Esophagus muscularis mucosa (tissue), 4 donors: ENCODE measurements at regions not wholly inside any gene's neighbourhood (a gene's known extent, or its start where the extent isn't known, plus 50 kb on each side); places are given as distances from the start of the nearest gene placed in this dataset.

ENCODE experiments used
- DNase-seq: peaks from one replicate; pipeline ENCODE4 v3.0.0-alpha.2; 2017; ENCODE audit errors: extremely low spot score
- H3K27ac ChIP-seq, 4 donors: fragments of 200-600 bp; sonication (generic); replicated peaks in 1 of 4; 1 replicate in 3 of 4; 2 replicates in 1 of 4; pipeline ENCODE4 v1.5.1; 2016 to 2019; ENCODE audit warnings: mild to moderate bottlenecking in 1 of 4
- H3K27me3 ChIP-seq, 4 donors: fragments of 200-600 bp; sonication (generic); one replicate each; pipeline versions ENCODE4 v1.5.1 to v1.6.0; 2016 to 2019
- H3K36me3 ChIP-seq, 4 donors: fragments of 200-600 bp; sonication (generic); one replicate each; pipeline ENCODE4 v1.5.1; 2016 to 2019
- H3K4me1 ChIP-seq, 4 donors: fragments of 200-600 bp; sonication (generic); one replicate each; pipeline ENCODE4 v1.5.1; 2016 to 2019
- H3K4me3 ChIP-seq, 4 donors: fragments of 200-600 bp; sonication (generic); 1 replicate in 2 of 4; 2 replicates in 2 of 4; pipeline ENCODE4 v1.5.1; 2016 to 2019; ENCODE audit warnings: mild to moderate bottlenecking in 4 of 4, moderate library complexity in 1 of 4
- H3K9me3 ChIP-seq, 4 donors: fragments of 200-600 bp; sonication (generic); 1 replicate in 3 of 4; 2 replicates in 1 of 4; pipeline ENCODE4 v1.5.1; 2016 to 2019
- EP300 ChIP-seq: sonication (generic); formaldehyde crosslinking; IDR thresholded peaks from one replicate; pipeline ENCODE4 v1.6.1; 2017; ENCODE audit warnings: antibody characterized with exemption
- POLR2A ChIP-seq: fragments of 450-650 bp; IDR thresholded peaks from one replicate; pipeline ENCODE4 v1.6.1; 2017; ENCODE audit warnings: antibody characterized with exemption, moderate library complexity, mild to moderate bottlenecking, low read depth
- POLR2AphosphoS5 ChIP-seq, 2 donors: sonication (generic); formaldehyde crosslinking; IDR thresholded peaks; one replicate each; pipeline ENCODE4 v1.6.1; 2017; ENCODE audit warnings: antibody characterized with exemption in 2 of 2
- WGBS: methylation state at CpG from one replicate; pipeline ENCODE4 v1.1.5; 2018; 5-methylcytosine and 5-hydroxymethylcytosine counted together
- intact Hi-C: fragments of 100-400 bp; cut with DNase I; formaldehyde crosslinking; loops from one replicate; pipeline ENCODE4 v1.15.1; 2023
- TF ChIP-seq, protein P1 (sequence below), 3 experiments: fragments of 200-600 bp in 2 of 3; fragments of 450-650 bp in 1 of 3; sonication (generic) in 2 of 3; IDR thresholded peaks; one replicate each; pipeline ENCODE4 v1.5.1; 2017 to 2019; ENCODE audit warnings: antibody characterized with exemption in 3 of 3, mild to moderate bottlenecking in 2 of 3, moderate library complexity in 1 of 3

GRCh38 chr2:65514555-65515195, 82.3 kb upstream of the SPRED2 start:
- Histone ChIP-seq H3K4me1 (no peaks in the 10 kb centered on the region), H3K27me3 (no peaks in the 10 kb centered on the region), H3K4me3 (no peak overlapping the region), H3K27ac (no peak overlapping the region), H3K36me3 (no peaks in the 10 kb centered on the region), H3K9me3 (no peaks in the 10 kb centered on the region)
- DNase-seq, result no peak
- no peak for TF ChIP-seq POLR2A
- TF ChIP-seq EP300, result no peak
- TF ChIP-seq, protein P1, sequence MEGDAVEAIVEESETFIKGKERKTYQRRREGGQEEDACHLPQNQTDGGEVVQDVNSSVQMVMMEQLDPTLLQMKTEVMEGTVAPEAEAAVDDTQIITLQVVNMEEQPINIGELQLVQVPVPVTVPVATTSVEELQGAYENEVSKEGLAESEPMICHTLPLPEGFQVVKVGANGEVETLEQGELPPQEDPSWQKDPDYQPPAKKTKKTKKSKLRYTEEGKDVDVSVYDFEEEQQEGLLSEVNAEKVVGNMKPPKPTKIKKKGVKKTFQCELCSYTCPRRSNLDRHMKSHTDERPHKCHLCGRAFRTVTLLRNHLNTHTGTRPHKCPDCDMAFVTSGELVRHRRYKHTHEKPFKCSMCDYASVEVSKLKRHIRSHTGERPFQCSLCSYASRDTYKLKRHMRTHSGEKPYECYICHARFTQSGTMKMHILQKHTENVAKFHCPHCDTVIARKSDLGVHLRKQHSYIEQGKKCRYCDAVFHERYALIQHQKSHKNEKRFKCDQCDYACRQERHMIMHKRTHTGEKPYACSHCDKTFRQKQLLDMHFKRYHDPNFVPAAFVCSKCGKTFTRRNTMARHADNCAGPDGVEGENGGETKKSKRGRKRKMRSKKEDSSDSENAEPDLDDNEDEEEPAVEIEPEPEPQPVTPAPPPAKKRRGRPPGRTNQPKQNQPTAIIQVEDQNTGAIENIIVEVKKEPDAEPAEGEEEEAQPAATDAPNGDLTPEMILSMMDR (IDR thresholded peaks at IDR 0.05), result no peak
- TF ChIP-seq POLR2AphosphoS5 (IDR thresholded peaks at IDR 0.05), result no peak
- intact Hi-C loops, result no loop called here
- 90% methylated on average over 4 of the region's 4 CpGs for WGBS

DNA sequence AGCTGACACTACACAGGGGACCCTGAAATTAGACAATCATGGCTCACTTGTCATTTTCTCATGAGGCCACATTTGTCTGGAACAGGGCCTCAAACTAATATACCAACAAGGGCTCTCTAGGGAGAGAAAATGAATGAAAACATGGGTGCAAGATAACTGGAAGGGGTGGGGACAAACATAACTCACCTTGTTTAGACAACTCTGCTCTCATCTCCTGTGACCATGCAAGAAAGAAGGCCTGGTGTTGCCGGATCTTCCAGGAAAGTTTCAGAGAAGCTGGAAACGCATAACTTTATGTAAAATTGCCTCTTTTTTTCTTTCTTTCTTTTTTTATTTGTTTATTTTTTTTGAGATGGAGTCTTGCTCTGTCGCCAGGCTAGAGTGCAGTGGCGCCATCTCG, 80.4 kb upstream of the SPRED2 start:
- no peak overlapping the region for H3K27ac ChIP-seq
- H3K36me3 ChIP-seq, result no peaks in the 10 kb centered on the region
- TF ChIP-seq EP300, result no peak
- TF ChIP-seq POLR2A, result no peak
- no peak for TF ChIP-seq POLR2AphosphoS5 (IDR thresholded peaks at IDR 0.05)
- TF ChIP-seq, protein P1 (IDR thresholded peaks at IDR 0.05), result no peak
- no peaks in the 10 kb centered on the region for H3K4me1 ChIP-seq
- no peaks in the 10 kb centered on the region for H3K9me3 ChIP-seq
- intact Hi-C loops, result no loop called here
- no peak overlapping the region for H3K4me3 ChIP-seq
- WGBS, result 96% methylated on average over 5 of the region's 5 CpGs
- no peak for DNase-seq
- no peaks in the 10 kb centered on the region for H3K27me3 ChIP-seq

DNA sequence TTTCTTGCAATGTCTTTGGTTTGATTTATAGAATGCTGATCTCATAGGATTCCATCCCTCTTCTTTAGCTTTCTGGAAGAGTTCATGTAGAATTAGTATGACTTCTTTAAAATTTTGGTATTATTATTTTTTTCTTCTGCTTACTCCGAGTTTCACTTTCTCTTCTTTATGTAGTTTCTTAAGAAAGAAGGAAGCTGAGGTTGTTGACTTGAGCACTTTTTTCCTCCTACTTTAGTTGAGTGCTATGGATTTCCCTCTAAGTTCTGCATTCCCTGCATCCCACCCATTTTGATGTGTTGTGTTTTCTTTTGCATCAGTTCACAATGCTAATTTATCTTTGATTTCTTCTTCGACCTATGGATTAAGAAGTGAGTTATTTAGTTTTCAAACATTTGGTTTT, 78.9 kb upstream of the SPRED2 start:
- H3K27me3 ChIP-seq, result no peaks in the 10 kb centered on the region
- no peak overlapping the region for H3K27ac ChIP-seq
- TF ChIP-seq POLR2A (no peak), POLR2AphosphoS5 (IDR thresholded peaks at IDR 0.05) (no peak), EP300 (no peak)
- TF ChIP-seq, protein P1 (IDR thresholded peaks at IDR 0.05), result no peak
- intact Hi-C loops, result no loop called here
- DNase-seq, result no peak
- 89% methylated on average over 2 of the region's 2 CpGs for WGBS
- no peaks in the 10 kb centered on the region for H3K4me1 ChIP-seq
- no peaks in the 10 kb centered on the region for H3K36me3 ChIP-seq
- no peak overlapping the region for H3K4me3 ChIP-seq
- H3K9me3 ChIP-seq, result no peaks in the 10 kb centered on the region

- WGBS, result 92% methylated on average over 1 of the region's 1 CpG
- no peaks in the 10 kb centered on the region for H3K4me1 ChIP-seq
- H3K4me3 ChIP-seq, result no peak overlapping the region
- intact Hi-C loops, result no loop called here
- H3K27me3 ChIP-seq, result no peaks in the 10 kb centered on the region
- H3K36me3 ChIP-seq, result no peaks in the 10 kb centered on the region
- H3K9me3 ChIP-seq, result no peaks in the 10 kb centered on the region
- no peak for DNase-seq
- TF ChIP-seq EP300 (no peak), POLR2A (no peak), POLR2AphosphoS5 (IDR thresholded peaks at IDR 0.05) (no peak)
- TF ChIP-seq, protein P1 (IDR thresholded peaks at IDR 0.05), result no peak
- H3K27ac ChIP-seq, result no peak overlapping the region
Observed at GRCh38 chr2:65508225-65508624, 75.8 kb upstream of the SPRED2 start.
